ENCODE measurements at regions not wholly inside any gene's neighbourhood (a gene's known extent, or its start where the extent isn't known, plus 50 kb on each side); places are given as distances from the start of the nearest gene placed in this dataset.

DNA sequence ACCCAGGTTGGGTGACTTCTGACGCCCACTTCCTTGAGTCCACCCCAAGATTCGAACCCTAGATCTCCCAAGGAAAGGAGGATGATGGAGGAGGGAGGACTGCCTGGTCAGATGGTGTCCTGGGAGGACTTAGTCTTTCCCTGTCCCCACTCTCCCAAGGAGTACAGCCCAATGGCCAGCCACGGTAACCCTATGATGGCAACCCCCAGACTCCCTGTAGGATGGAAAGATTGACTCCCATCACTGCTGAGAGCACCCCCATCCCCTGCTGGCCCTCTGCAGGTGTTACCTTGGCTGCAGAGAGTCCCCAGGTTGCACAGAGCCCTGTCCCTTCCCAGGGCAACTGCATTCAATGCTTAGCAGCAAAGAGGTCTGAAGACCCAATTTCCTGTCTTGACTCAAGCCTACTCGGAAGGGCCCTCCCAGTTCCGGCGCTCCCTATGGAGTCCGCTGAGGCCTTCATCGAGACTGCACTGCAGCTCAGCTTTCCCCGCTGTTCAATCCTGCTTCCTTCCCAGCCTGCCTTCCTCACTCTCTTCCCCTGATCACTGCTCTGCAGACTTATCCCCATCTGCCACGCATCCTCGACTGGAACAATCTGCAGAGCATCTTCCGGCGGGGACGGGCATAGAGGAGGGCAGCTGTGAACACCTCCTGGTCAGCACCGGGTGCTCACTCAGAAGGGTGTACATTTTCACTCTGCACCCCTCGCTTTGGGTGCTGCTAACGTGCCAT is 50.8 kb upstream of the OCM2 start:
- H3K4me3 ChIP-seq = no peak overlapping the region
- H3K36me3 ChIP-seq (ENCODE audit: control insufficient read depth in 2 of 2, insufficient read depth in 2 of 2, low read length in 1 of 2) = no peaks in the 10 kb centered on the region
- no peaks in the 10 kb centered on the region for H4K20me1 ChIP-seq (ENCODE audit: control insufficient read depth, insufficient read depth)
- no peaks in the 10 kb centered on the region for H3K79me2 ChIP-seq (ENCODE audit: control insufficient read depth, insufficient read depth, low read length)
- FAIRE-seq (no peak), ATAC-seq (no peak), DNase-seq (ENCODE audit: low read depth, low spot score) (no peak)
- H3K9ac ChIP-seq (ENCODE audit: control insufficient read depth, insufficient read depth, low read length) = no peak overlapping the region
- in situ Hi-C loops (cut with MboI) (no loop called here), intact Hi-C loops (cut with micrococcal nuclease; ENCODE audit: unreplicated experiment) (no loop called here)
- CTCF ChIA-PET = no interaction called here
- no TSS peak for BruUV-seq (replicated peaks)
- no peak overlapping the region for H3K4me2 ChIP-seq (ENCODE audit: control insufficient read depth, insufficient read depth)
- no peak overlapping the region for H3K27ac ChIP-seq (ENCODE audit: control insufficient read depth, insufficient read depth)
- no peaks in the 10 kb centered on the region for H3K27me3 ChIP-seq (replicated peaks in 1 of 2; ENCODE audit: control insufficient read depth in 2 of 2, insufficient read depth in 2 of 2, low read length in 1 of 2)
- 57% methylated on average over 17 of the region's 17 CpGs for WGBS (ENCODE audit: insufficient coverage, insufficient replicate concordance, low lambda C conversion rate, missing lambda C conversion rate)
- no peaks in the 10 kb centered on the region for H3K4me1 ChIP-seq (ENCODE audit: control insufficient read depth, insufficient read depth, low read length)
- POLR2A ChIA-PET = no interaction called here
- H3K9me3 ChIP-seq (replicated peaks; ENCODE audit: control insufficient read depth, insufficient read depth, low read length) = no peaks in the 10 kb centered on the region
- no peak for TF ChIP-seq SUPT20H (IDR thresholded peaks at IDR 0.05; ENCODE audit: borderline replicate concordance, control insufficient read depth, low read depth, low read length)
- TF ChIP-seq, protein P1, sequence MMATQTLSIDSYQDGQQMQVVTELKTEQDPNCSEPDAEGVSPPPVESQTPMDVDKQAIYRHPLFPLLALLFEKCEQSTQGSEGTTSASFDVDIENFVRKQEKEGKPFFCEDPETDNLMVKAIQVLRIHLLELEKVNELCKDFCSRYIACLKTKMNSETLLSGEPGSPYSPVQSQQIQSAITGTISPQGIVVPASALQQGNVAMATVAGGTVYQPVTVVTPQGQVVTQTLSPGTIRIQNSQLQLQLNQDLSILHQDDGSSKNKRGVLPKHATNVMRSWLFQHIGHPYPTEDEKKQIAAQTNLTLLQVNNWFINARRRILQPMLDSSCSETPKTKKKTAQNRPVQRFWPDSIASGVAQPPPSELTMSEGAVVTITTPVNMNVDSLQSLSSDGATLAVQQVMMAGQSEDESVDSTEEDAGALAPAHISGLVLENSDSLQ (IDR thresholded peaks at IDR 0.05) = no peak
- no peak for TF ChIP-seq ZBED1 (IDR thresholded peaks at IDR 0.05; ENCODE audit: borderline replicate concordance)
- TF ChIP-seq HCFC1 (IDR thresholded peaks at IDR 0.05; ENCODE audit: low read length) = no peak
- TF ChIP-seq, protein P2, sequence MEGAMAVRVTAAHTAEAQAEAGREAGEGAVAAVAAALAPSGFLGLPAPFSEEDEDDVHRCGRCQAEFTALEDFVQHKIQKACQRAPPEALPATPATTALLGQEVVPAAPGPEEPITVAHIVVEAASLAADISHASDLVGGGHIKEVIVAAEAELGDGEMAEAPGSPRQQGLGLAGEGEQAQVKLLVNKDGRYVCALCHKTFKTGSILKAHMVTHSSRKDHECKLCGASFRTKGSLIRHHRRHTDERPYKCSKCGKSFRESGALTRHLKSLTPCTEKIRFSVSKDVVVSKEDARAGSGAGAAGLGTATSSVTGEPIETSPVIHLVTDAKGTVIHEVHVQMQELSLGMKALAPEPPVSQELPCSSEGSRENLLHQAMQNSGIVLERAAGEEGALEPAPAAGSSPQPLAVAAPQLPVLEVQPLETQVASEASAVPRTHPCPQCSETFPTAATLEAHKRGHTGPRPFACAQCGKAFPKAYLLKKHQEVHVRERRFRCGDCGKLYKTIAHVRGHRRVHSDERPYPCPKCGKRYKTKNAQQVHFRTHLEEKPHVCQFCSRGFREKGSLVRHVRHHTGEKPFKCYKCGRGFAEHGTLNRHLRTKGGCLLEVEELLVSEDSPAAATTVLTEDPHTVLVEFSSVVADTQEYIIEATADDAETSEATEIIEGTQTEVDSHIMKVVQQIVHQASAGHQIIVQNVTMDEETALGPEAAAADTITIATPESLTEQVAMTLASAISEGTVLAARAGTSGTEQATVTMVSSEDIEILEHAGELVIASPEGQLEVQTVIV (IDR thresholded peaks at IDR 0.05; ENCODE audit: borderline replicate concordance, partially characterized antibody) = no peak
- no peak for TF ChIP-seq POLR2AphosphoS2 (IDR thresholded peaks at IDR 0.05; ENCODE audit: low read depth, low read length)
- TF ChIP-seq MTA2 (IDR thresholded peaks at IDR 0.05; ENCODE audit: low read depth) = no peak
- TF ChIP-seq SMC3 (IDR thresholded peaks at IDR 0.05; ENCODE audit: borderline replicate concordance, low read length) = no peak
- TF ChIP-seq, protein P3, sequence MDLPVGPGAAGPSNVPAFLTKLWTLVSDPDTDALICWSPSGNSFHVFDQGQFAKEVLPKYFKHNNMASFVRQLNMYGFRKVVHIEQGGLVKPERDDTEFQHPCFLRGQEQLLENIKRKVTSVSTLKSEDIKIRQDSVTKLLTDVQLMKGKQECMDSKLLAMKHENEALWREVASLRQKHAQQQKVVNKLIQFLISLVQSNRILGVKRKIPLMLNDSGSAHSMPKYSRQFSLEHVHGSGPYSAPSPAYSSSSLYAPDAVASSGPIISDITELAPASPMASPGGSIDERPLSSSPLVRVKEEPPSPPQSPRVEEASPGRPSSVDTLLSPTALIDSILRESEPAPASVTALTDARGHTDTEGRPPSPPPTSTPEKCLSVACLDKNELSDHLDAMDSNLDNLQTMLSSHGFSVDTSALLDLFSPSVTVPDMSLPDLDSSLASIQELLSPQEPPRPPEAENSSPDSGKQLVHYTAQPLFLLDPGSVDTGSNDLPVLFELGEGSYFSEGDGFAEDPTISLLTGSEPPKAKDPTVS (IDR thresholded peaks at IDR 0.05; ENCODE audit: low read depth, low read length) = no peak
- no peak for TF ChIP-seq IRF4 (IDR thresholded peaks at IDR 0.05; ENCODE audit: low read depth, low read length)
- no peak for TF ChIP-seq DPF2 (IDR thresholded peaks at IDR 0.05)
- no peak for TF ChIP-seq HDAC2 (IDR thresholded peaks at IDR 0.05)
- no peak for TF ChIP-seq TCF3 (IDR thresholded peaks at IDR 0.05; ENCODE audit: borderline replicate concordance, insufficient read depth, low read depth, low read length)
- TF ChIP-seq, protein P4, sequence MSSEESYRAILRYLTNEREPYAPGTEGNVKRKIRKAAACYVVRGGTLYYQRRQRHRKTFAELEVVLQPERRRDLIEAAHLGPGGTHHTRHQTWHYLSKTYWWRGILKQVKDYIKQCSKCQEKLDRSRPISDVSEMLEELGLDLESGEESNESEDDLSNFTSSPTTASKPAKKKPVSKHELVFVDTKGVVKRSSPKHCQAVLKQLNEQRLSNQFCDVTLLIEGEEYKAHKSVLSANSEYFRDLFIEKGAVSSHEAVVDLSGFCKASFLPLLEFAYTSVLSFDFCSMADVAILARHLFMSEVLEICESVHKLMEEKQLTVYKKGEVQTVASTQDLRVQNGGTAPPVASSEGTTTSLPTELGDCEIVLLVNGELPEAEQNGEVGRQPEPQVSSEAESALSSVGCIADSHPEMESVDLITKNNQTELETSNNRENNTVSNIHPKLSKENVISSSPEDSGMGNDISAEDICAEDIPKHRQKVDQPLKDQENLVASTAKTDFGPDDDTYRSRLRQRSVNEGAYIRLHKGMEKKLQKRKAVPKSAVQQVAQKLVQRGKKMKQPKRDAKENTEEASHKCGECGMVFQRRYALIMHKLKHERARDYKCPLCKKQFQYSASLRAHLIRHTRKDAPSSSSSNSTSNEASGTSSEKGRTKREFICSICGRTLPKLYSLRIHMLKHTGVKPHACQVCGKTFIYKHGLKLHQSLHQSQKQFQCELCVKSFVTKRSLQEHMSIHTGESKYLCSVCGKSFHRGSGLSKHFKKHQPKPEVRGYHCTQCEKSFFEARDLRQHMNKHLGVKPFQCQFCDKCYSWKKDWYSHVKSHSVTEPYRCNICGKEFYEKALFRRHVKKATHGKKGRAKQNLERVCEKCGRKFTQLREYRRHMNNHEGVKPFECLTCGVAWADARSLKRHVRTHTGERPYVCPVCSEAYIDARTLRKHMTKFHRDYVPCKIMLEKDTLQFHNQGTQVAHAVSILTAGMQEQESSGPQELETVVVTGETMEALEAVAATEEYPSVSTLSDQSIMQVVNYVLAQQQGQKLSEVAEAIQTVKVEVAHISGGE (CRISPR knock-in tag; IDR thresholded peaks at IDR 0.05) = no peak
- no peak for TF ChIP-seq CEBPB (IDR thresholded peaks at IDR 0.05; ENCODE audit: borderline replicate concordance in 1 of 2, low read depth in 2 of 2, low read length in 2 of 2)
- no peak for TF ChIP-seq SUZ12 (IDR thresholded peaks at IDR 0.05; ENCODE audit: unreplicated experiment)
- TF ChIP-seq SMAD5 (IDR thresholded peaks at IDR 0.05; ENCODE audit: low read depth) = no peak
- SMC1A ChIA-PET (ENCODE audit: uncharacterized antibody, unreplicated experiment) = interaction anchor here (0.7 kb wide), 1 partner anchor 125 kb away, joined by 3 read pairs; no protein-coding TSS in a partner anchor
- RAD21 ChIA-PET (ENCODE audit: unreplicated experiment) = no interaction called here
- H2AFZ ChIP-seq (ENCODE audit: control insufficient read depth, low read depth, low read length) = no peak overlapping the region

All from GM12878 (cell line).